ENCODE measurements at regions not wholly inside any gene's neighbourhood (a gene's known extent, or its start where the extent isn't known, plus 50 kb on each side); places are given as distances from the start of the nearest gene placed in this dataset.

DNA sequence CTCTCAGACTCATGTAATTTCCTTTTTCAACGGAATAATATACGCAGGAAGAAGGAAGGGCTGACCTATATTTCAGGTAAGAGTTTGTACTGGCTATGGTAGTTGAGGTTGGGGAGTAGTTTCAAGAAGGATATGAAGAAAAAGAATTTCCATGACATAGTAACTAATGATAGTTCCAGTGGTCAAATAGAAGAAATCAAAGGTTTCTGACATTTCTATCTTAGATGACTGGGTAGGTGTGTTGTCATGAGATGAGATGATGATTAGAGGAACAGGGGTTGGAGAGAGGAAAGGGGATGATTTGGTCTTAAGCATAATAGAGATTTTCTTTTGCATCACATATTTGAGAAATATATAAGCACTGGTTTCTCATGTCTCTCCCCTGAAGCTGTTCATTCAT is 166.0 kb downstream of the SPATA31D1 start:
- Histone ChIP-seq H3K4me3 (ENCODE audit: low read depth, low read length) (no peak overlapping the region), H3K27me3 (ENCODE audit: control insufficient read depth, insufficient read depth, low read length) (no peaks in the 10 kb centered on the region), H3K36me3 (ENCODE audit: control insufficient read depth, insufficient read depth, low read length) (no peaks in the 10 kb centered on the region)
- no peak for DNase-seq (ENCODE audit: low read depth)
- TF ChIP-seq, protein P1, sequence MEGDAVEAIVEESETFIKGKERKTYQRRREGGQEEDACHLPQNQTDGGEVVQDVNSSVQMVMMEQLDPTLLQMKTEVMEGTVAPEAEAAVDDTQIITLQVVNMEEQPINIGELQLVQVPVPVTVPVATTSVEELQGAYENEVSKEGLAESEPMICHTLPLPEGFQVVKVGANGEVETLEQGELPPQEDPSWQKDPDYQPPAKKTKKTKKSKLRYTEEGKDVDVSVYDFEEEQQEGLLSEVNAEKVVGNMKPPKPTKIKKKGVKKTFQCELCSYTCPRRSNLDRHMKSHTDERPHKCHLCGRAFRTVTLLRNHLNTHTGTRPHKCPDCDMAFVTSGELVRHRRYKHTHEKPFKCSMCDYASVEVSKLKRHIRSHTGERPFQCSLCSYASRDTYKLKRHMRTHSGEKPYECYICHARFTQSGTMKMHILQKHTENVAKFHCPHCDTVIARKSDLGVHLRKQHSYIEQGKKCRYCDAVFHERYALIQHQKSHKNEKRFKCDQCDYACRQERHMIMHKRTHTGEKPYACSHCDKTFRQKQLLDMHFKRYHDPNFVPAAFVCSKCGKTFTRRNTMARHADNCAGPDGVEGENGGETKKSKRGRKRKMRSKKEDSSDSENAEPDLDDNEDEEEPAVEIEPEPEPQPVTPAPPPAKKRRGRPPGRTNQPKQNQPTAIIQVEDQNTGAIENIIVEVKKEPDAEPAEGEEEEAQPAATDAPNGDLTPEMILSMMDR (IDR thresholded peaks at IDR 0.05; ENCODE audit: insufficient read depth, low read length, poor library complexity, severe bottlenecking), result no peak

DNA sequence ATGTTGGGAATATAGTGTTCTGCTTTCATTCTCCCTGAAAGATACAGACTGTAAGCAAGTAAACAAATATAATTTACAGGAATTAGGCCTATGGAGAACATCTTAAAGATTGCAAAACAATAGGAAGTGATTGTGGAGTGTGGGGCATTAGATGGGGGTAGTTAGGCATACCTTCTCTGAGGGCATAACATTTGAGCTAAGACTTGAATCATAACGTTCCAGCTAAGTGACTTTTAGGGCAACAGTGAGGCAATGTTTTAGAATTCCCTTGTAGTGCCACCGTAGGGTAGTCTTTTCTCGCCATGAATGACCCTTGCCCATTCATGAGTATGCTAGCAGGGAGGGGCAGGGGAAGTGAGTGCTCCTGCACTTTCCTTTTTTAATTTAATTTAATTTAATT is 173.3 kb downstream of the SPATA31D1 start:
- H3K36me3 ChIP-seq (ENCODE audit: control insufficient read depth, insufficient read depth, low read length), result no peaks in the 10 kb centered on the region
- H3K4me3 ChIP-seq (ENCODE audit: low read depth, low read length), result no peak overlapping the region
- DNase-seq (ENCODE audit: low read depth), result no peak
- TF ChIP-seq, protein P1 (IDR thresholded peaks at IDR 0.05; ENCODE audit: insufficient read depth, low read length, poor library complexity, severe bottlenecking), result no peak
- no peaks in the 10 kb centered on the region for H3K27me3 ChIP-seq (ENCODE audit: control insufficient read depth, insufficient read depth, low read length)

DNA sequence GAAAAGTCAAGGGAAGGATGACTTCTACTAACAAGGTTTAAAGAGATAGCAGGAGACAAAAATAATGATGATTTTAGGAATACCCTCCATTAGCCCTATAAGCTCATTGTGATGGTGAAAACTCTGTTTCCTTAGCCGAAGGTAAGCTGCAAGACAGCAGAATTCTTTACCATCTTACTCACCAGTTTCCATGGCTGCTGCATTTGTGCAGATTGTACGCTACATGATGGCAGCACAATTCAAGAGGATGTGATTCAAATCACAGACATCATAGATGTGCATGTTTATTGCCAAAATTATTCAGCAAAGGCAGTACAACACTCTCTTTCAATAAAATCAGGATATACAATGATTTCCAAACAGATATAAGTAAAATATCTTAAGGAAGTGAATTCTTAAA is 175.6 kb downstream of the SPATA31D1 start:
- Histone ChIP-seq H3K4me3 (ENCODE audit: low read depth, low read length) (no peak overlapping the region), H3K27me3 (ENCODE audit: control insufficient read depth, insufficient read depth, low read length) (no peaks in the 10 kb centered on the region), H3K36me3 (ENCODE audit: control insufficient read depth, insufficient read depth, low read length) (no peaks in the 10 kb centered on the region)
- TF ChIP-seq, protein P1 (IDR thresholded peaks at IDR 0.05; ENCODE audit: insufficient read depth, low read length, poor library complexity, severe bottlenecking), result no peak
- no peak for DNase-seq (ENCODE audit: low read depth)

DNA sequence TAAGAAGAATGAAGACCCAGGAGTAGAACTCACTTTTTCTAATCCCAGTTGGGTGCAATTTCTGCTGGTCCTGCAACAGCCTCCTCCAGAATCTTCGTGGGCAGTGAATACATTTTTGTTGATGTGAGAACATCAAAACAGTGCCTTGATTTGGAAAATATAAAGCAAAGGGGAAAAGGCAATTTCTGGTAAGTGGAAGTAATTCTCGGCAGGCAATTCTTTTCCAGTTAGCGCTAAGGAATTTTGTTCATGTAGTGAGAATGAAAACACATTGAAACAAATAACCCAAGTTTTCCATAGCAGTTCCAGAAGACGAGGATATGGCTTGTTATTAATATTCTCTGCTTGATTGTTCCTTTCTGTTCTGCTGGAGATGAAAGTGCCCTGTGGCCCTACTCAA is 178.7 kb downstream of the SPATA31D1 start:
- no peak for DNase-seq (ENCODE audit: low read depth)
- Histone ChIP-seq H3K27me3 (ENCODE audit: control insufficient read depth, insufficient read depth, low read length) (no peaks in the 10 kb centered on the region), H3K36me3 (ENCODE audit: control insufficient read depth, insufficient read depth, low read length) (no peaks in the 10 kb centered on the region), H3K4me3 (ENCODE audit: low read depth, low read length) (no peak overlapping the region)
- TF ChIP-seq, protein P1 (IDR thresholded peaks at IDR 0.05; ENCODE audit: insufficient read depth, low read length, poor library complexity, severe bottlenecking), result no peak

DNA sequence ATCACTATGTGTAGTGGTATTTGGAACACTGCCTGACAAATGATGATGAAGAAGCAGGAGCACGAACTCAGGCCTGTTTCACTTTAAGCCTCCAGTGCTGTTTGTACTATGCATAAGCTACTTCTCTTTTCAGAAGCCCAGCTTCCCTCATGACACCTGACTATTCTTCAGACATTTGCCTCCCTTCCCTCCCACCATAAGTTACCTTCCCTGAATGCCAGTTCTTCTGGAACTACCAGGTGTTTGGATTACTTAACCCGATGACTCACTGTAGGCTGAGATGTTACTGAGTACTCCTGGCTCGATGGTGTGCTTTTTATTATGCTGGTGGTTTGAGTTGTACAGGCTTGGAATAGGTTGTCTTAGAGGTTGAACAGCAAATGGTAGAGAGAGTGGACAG is 180.0 kb downstream of the SPATA31D1 start:
- TF ChIP-seq, protein P1 (IDR thresholded peaks at IDR 0.05; ENCODE audit: insufficient read depth, low read length, poor library complexity, severe bottlenecking), result no peak
- peak; percentile 60 for DNase-seq (ENCODE audit: low read depth)

DNA sequence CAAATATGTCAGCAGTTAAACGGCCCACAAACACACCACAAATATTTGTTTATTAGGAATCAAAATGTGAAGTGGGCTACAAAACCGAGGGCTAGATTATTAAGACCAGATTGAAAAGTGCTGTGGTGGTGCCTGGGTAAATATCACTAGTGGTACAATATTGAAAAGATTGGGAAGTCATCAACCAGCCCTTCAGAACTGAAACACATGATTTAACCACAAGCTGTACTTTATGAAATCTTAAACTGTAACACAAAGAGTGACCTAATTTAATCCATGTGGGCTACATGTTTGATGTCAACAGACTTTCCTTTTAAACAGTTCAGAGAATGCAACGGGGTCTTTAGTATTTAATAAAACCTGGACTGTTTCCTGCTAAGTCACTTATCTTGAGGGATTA is 182.3 kb downstream of the SPATA31D1 start:
- TF ChIP-seq, protein P1 (IDR thresholded peaks at IDR 0.05; ENCODE audit: insufficient read depth, low read length, poor library complexity, severe bottlenecking), result no peak
- Histone ChIP-seq H3K4me3 (ENCODE audit: low read depth, low read length) (no peak overlapping the region), H3K36me3 (ENCODE audit: control insufficient read depth, insufficient read depth, low read length) (no peaks in the 10 kb centered on the region), H3K27me3 (ENCODE audit: control insufficient read depth, insufficient read depth, low read length) (no peaks in the 10 kb centered on the region)
- no peak for DNase-seq (ENCODE audit: low read depth)

More for the DNA sequence above, 180.0 kb downstream of the SPATA31D1 start:
- Histone ChIP-seq H3K27me3 (ENCODE audit: control insufficient read depth, insufficient read depth, low read length) (no peaks in the 10 kb centered on the region), H3K4me3 (ENCODE audit: low read depth, low read length) (no peak overlapping the region), H3K36me3 (ENCODE audit: control insufficient read depth, insufficient read depth, low read length) (no peaks in the 10 kb centered on the region)
